Adrenal gland (tissue), 9 donors: ENCODE measurements at regions not wholly inside any gene's neighbourhood (a gene's known extent, or its start where the extent isn't known, plus 50 kb on each side); places are given as distances from the start of the nearest gene placed in this dataset.

Experiments
- DNase-seq, 7 donors: peaks; one replicate each; pipeline ENCODE4 v3.0.0-alpha.2; 2019 to 2020
- H3K27ac ChIP-seq, 5 donors: fragments of 200-600 bp; sonication (generic) in 4 of 5; 1 replicate in 3 of 5; 2 replicates in 2 of 5; pipeline versions ENCODE4 v1.5.1 to v1.8.0; 2016 to 2020; ENCODE audit warnings: mild to moderate bottlenecking in 1 of 5
- H3K27me3 ChIP-seq: fragments of 200-600 bp; 2 replicates; pipeline ENCODE4 v1.8.0; 2021
- H3K36me3 ChIP-seq, 2 donors: fragments of 200-600 bp; replicated peaks in 1 of 2; 1 replicate in 1 of 2; 2 replicates in 1 of 2; pipeline versions ENCODE4 v1.5.1 to v1.8.0; 2018 to 2022
- H3K4me1 ChIP-seq, 2 donors: fragments of 200-600 bp; replicated peaks in 1 of 2; 1 replicate in 1 of 2; 2 replicates in 1 of 2; pipeline versions ENCODE4 v1.5.1 to v1.8.0; 2018 to 2021
- H3K4me3 ChIP-seq, 4 donors: fragments of 200-600 bp; sonication (generic) in 3 of 4; one replicate each; pipeline ENCODE4 v1.5.1; 2016 to 2018
- H3K9me3 ChIP-seq, 3 donors: fragments of 200-600 bp; sonication (generic) in 1 of 3; replicated peaks in 1 of 3; 1 replicate in 2 of 3; 2 replicates in 1 of 3; pipeline versions ENCODE4 v1.5.1 to v1.8.0; 2016 to 2021
- POLR2A ChIP-seq, 2 donors: fragments of 450-650 bp; IDR thresholded peaks; one replicate each; pipeline ENCODE4 v1.6.1; 2017; ENCODE audit warnings: antibody characterized with exemption in 2 of 2, mild to moderate bottlenecking in 2 of 2, moderate library complexity in 1 of 2
- WGBS, 4 donors: extraction: QIAGEN DNeasy Blood & Tissue Kit in 2 of 4; methylation state at CpG; one replicate each; pipeline versions ENCODE4 v1.1.5 to v1.1.7; 2013 to 2017; 5-methylcytosine and 5-hydroxymethylcytosine counted together
- intact Hi-C, 2 donors: fragments of 100-400 bp; cut with DNase I; formaldehyde crosslinking; loops; one replicate each; pipeline versions ENCODE4 v1.14.1 to v1.15.0; 2022 to 2023
- TF ChIP-seq, protein P1 (sequence below), 6 experiments: fragments of 450-650 bp in 4 of 6; fragments of 200-600 bp in 2 of 6; sonication (generic) in 1 of 6; IDR thresholded peaks; 1 replicate in 5 of 6; 2 replicates in 1 of 6; pipeline versions ENCODE4 v1.5.1 to v1.8.0; 2016 to 2021; ENCODE audit warnings: antibody characterized with exemption in 6 of 6, mild to moderate bottlenecking in 2 of 6, moderate library complexity in 1 of 6
- donor health status: healthy with polysubstance abuse.
- donor health status: Bipolar disorder and iron deficiency.
- donor health status: DM: yes; HTN: yes; CAD: no.
- donor health status: DM: no; HTN: no; CAD: no.
- donor health status: DM: no; HTN: no; CAD: no.

DNA sequence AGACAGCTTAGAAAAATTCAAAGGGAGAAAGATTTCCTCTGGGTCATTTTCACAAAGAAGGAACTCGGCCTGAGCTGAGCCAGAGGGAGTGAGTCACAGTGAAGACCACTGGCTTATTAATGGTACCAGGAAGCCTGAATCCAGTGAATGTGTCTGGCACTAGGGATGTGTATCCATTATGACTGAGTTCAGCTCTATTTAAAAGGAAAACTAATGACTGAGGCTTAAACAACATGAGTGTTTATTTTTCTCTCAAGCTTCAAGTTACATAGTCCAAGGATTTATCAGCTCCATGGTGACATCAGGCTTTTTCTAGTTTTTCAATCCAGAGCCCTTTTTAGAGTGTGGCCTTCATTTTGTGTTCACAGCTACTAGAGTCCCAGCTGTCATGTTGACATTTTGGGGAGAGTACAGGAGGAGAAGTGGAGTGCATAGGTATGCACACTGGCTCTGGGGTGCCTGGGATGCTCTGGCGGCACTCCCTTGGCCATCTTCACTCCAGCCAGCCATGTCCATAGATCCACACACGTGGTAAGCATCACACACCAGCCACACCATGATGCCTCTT, 159.5 kb upstream of the ERCC6L2 start:
- Histone ChIP-seq H3K4me3 (no peak overlapping the region), H3K9me3 (no peaks in the 10 kb centered on the region), H3K4me1 (no peaks in the 10 kb centered on the region), H3K27me3 (no peaks in the 10 kb centered on the region), H3K27ac (no peak overlapping the region), H3K36me3 (no peaks in the 10 kb centered on the region)
- intact Hi-C loops = no loop called here
- TF ChIP-seq, protein P1, sequence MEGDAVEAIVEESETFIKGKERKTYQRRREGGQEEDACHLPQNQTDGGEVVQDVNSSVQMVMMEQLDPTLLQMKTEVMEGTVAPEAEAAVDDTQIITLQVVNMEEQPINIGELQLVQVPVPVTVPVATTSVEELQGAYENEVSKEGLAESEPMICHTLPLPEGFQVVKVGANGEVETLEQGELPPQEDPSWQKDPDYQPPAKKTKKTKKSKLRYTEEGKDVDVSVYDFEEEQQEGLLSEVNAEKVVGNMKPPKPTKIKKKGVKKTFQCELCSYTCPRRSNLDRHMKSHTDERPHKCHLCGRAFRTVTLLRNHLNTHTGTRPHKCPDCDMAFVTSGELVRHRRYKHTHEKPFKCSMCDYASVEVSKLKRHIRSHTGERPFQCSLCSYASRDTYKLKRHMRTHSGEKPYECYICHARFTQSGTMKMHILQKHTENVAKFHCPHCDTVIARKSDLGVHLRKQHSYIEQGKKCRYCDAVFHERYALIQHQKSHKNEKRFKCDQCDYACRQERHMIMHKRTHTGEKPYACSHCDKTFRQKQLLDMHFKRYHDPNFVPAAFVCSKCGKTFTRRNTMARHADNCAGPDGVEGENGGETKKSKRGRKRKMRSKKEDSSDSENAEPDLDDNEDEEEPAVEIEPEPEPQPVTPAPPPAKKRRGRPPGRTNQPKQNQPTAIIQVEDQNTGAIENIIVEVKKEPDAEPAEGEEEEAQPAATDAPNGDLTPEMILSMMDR (IDR thresholded peaks at IDR 0.05) = no peak
- TF ChIP-seq POLR2A (IDR thresholded peaks at IDR 0.05) = no peak
- 59 to 87% (median 70%) methylated on average over 3 of the region's 3 CpGs for WGBS, 4 donors
- DNase-seq = no peak

- Histone ChIP-seq H3K36me3 (no peaks in the 10 kb centered on the region), H3K27me3 (no peaks in the 10 kb centered on the region), H3K4me1 (no peaks in the 10 kb centered on the region), H3K27ac (no peak overlapping the region), H3K4me3 (no peak overlapping the region), H3K9me3 (no peaks in the 10 kb centered on the region)
- 85 to 97% (median 93%) methylated on average over 4 to 8 of the region's 8 CpGs for WGBS, 4 donors
- no peak for TF ChIP-seq POLR2A (IDR thresholded peaks at IDR 0.05)
- TF ChIP-seq, protein P1 (IDR thresholded peaks at IDR 0.05) = no peak
- intact Hi-C loops = no loop called here
- no peak for DNase-seq
These were observed 165.0 kb upstream of the ERCC6L2 start for GRCh38 chr9:95710446-95710845.

- H3K27me3 ChIP-seq = no peaks in the 10 kb centered on the region
- no peaks in the 10 kb centered on the region for H3K9me3 ChIP-seq
- no peak overlapping the region for H3K4me3 ChIP-seq
- intact Hi-C loops = no loop called here
- 69 to 80% (median 72%) methylated on average over 1 of the region's 1 CpG for WGBS, 4 donors
- H3K36me3 ChIP-seq = no peaks in the 10 kb centered on the region
- no peak for DNase-seq
- TF ChIP-seq, protein P1 (IDR thresholded peaks at IDR 0.05) = no peak
- TF ChIP-seq POLR2A (IDR thresholded peaks at IDR 0.05) = no peak
- no peaks in the 10 kb centered on the region for H3K4me1 ChIP-seq
- H3K27ac ChIP-seq = no peak overlapping the region
These were observed 178.8 kb upstream of the ERCC6L2 start for GRCh38 chr9:95696701-95697100.

DNA sequence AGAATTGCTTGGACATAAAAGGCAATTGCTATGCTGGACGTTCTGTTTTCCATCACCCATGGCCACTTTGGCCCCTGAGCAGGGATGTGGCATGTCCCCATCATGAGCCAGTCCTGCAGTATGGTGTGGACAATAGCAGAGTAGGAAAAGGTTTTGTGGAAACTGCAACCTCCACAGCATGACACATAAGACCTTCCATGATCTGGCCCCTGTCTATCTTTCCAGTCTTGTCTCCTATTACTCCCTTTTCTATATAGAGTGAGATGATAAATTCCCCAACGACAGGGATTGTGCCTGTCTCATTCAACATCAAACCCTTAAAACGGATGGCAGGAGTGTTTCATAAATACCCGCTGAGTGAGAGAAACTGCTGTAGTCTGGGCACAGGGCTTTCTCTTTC, 174.7 kb upstream of the PTCH1 start:
- H3K27ac ChIP-seq = no peak overlapping the region
- 63 to 77% (median 67%) methylated on average over 4 of the region's 4 CpGs for WGBS, 4 donors
- H3K9me3 ChIP-seq = no peaks in the 10 kb centered on the region
- no peaks in the 10 kb centered on the region for H3K27me3 ChIP-seq
- H3K4me1 ChIP-seq = no peaks in the 10 kb centered on the region
- DNase-seq = no peak
- intact Hi-C loops = no loop called here
- no peak overlapping the region for H3K4me3 ChIP-seq
- TF ChIP-seq, protein P1 (IDR thresholded peaks at IDR 0.05) = no peak
- TF ChIP-seq POLR2A (IDR thresholded peaks at IDR 0.05) = no peak
- no peaks in the 10 kb centered on the region for H3K36me3 ChIP-seq
